Esophagus muscularis mucosa (tissue), 4 donors: ENCODE measurements at regions not wholly inside any gene's neighbourhood (a gene's known extent, or its start where the extent isn't known, plus 50 kb on each side); places are given as distances from the start of the nearest gene placed in this dataset.

Source experiments
- EP300 ChIP-seq: sonication (generic); formaldehyde crosslinking; IDR thresholded peaks from one replicate; pipeline ENCODE4 v1.6.1; 2017; ENCODE audit warnings: antibody characterized with exemption
- POLR2A ChIP-seq: fragments of 450-650 bp; IDR thresholded peaks from one replicate; pipeline ENCODE4 v1.6.1; 2017; ENCODE audit warnings: antibody characterized with exemption, moderate library complexity, mild to moderate bottlenecking, low read depth
- POLR2AphosphoS5 ChIP-seq, 2 donors: sonication (generic); formaldehyde crosslinking; IDR thresholded peaks; one replicate each; pipeline ENCODE4 v1.6.1; 2017; ENCODE audit warnings: antibody characterized with exemption in 2 of 2
- TF ChIP-seq, protein P1 (sequence below), 3 experiments: fragments of 200-600 bp in 2 of 3; fragments of 450-650 bp in 1 of 3; sonication (generic) in 2 of 3; IDR thresholded peaks; one replicate each; pipeline ENCODE4 v1.5.1; 2017 to 2019; ENCODE audit warnings: antibody characterized with exemption in 3 of 3, mild to moderate bottlenecking in 2 of 3, moderate library complexity in 1 of 3

DNA sequence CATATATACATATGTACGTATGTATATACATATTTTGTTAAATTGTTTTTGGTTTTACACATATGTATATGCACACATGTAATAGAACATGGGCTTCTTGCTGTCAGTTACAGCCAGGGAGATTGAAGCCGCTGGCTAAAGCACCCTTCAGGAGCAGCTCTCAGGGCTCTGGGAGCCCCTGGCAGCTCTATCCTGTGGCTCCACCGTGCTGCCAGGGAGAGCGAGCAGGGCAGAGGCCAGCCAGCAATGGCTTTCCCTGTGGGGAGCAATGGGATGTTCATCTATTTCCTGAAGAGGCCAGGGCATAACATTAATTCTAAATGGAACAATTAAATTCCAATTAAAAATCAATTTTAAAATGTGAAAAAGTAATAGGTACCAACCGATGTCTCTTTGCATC, 102.9 kb downstream of the PSMG1 start:
- TF ChIP-seq POLR2AphosphoS5 (IDR thresholded peaks at IDR 0.05): no peak
- TF ChIP-seq, protein P1, sequence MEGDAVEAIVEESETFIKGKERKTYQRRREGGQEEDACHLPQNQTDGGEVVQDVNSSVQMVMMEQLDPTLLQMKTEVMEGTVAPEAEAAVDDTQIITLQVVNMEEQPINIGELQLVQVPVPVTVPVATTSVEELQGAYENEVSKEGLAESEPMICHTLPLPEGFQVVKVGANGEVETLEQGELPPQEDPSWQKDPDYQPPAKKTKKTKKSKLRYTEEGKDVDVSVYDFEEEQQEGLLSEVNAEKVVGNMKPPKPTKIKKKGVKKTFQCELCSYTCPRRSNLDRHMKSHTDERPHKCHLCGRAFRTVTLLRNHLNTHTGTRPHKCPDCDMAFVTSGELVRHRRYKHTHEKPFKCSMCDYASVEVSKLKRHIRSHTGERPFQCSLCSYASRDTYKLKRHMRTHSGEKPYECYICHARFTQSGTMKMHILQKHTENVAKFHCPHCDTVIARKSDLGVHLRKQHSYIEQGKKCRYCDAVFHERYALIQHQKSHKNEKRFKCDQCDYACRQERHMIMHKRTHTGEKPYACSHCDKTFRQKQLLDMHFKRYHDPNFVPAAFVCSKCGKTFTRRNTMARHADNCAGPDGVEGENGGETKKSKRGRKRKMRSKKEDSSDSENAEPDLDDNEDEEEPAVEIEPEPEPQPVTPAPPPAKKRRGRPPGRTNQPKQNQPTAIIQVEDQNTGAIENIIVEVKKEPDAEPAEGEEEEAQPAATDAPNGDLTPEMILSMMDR (IDR thresholded peaks at IDR 0.05): no peak
- no peak for TF ChIP-seq POLR2A
- no peak for TF ChIP-seq EP300
